HEK293T (cell line): ENCODE measurements at regions not wholly inside any gene's neighbourhood (a gene's known extent, or its start where the extent isn't known, plus 50 kb on each side); places are given as distances from the start of the nearest gene placed in this dataset.

ENCODE experiments used
- ARNT ChIP-seq: fragments of 450-650 bp; IDR thresholded peaks from 2 replicates; pipeline ENCODE4 v1.6.1; 2017; ENCODE audit warnings: mild to moderate bottlenecking
- BHLHE40 ChIP-seq: fragments of 450-650 bp; IDR thresholded peaks from 2 replicates; pipeline ENCODE4 v1.6.1; 2016; ENCODE audit warnings: mild to moderate bottlenecking, moderate library complexity, borderline replicate concordance
- CTBP1 ChIP-seq: fragments of 450-650 bp; IDR thresholded peaks from 2 replicates; pipeline ENCODE4 v1.6.1; 2016; ENCODE audit warnings: borderline replicate concordance
- ELF4 ChIP-seq: fragments of 450-650 bp; IDR thresholded peaks from 2 replicates; pipeline ENCODE4 v1.6.1; 2017; ENCODE audit warnings: antibody characterized with exemption
- FOXA1 ChIP-seq: fragments of 450-650 bp; IDR thresholded peaks from 2 replicates; pipeline ENCODE4 v1.6.1; 2016; ENCODE audit warnings: mild to moderate bottlenecking
- FOXK2 ChIP-seq: fragments of 450-650 bp; IDR thresholded peaks from 2 replicates; pipeline ENCODE4 v1.6.1; 2016; ENCODE audit warnings: mild to moderate bottlenecking
- FOXM1 ChIP-seq: fragments of 450-650 bp; IDR thresholded peaks from 2 replicates; pipeline ENCODE4 v1.6.1; 2017; ENCODE audit warnings: mild to moderate bottlenecking, borderline replicate concordance
- HDGF ChIP-seq: fragments of 450-650 bp; IDR thresholded peaks from 2 replicates; pipeline ENCODE4 v1.6.1; 2017; ENCODE audit warnings: antibody characterized with exemption, borderline replicate concordance
- L3MBTL2 ChIP-seq: fragments of 450-650 bp; conservative IDR thresholded peaks from 2 replicates; pipeline ENCODE4 v1.6.1; 2016; ENCODE audit warnings: mild to moderate bottlenecking
- NFRKB ChIP-seq: fragments of 450-650 bp; IDR thresholded peaks from 2 replicates; pipeline ENCODE4 v1.6.1; 2016; ENCODE audit warnings: mild to moderate bottlenecking, moderate library complexity
- SP1 ChIP-seq: fragments of 450-650 bp; IDR thresholded peaks from 2 replicates; pipeline ENCODE4 v1.6.1; 2017
- SUZ12 ChIP-seq: fragments of 450-650 bp; IDR thresholded peaks from 2 replicates; pipeline ENCODE4 v1.6.1; 2016; ENCODE audit warnings: mild to moderate bottlenecking
- TARDBP ChIP-seq: fragments of 450-650 bp; IDR thresholded peaks from 2 replicates; pipeline ENCODE4 v1.6.1; 2016
- ZNF384 ChIP-seq: fragments of 450-650 bp; IDR thresholded peaks from 2 replicates; pipeline ENCODE4 v1.6.1; 2016

DNA sequence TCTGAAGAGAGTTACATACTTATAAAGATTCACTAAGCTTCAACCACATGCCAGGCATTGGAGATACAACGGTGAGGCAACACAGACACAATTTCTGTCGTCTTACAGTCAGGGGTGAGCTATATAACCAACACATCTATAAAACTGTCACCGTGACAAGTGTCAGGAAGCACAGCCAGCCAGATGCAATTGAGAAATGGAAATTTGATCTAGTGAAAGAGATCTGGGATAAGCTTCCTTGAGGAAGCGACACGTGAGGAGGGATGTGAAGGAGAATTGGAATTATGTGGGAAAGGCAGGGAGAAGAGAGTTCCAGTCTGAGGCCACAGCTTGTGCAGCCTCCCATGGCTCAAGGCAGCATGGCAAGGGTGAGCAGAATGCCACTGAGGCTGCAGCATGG is 50.9 kb upstream of the ZNF354B start:
- TF ChIP-seq TARDBP: no peak
- TF ChIP-seq SP1: no peak
- TF ChIP-seq FOXM1: no peak
- TF ChIP-seq ZNF384: no peak
- no peak for TF ChIP-seq ARNT
- no peak for TF ChIP-seq FOXA1
- no peak for TF ChIP-seq CTBP1
- TF ChIP-seq NFRKB: no peak
- no peak for TF ChIP-seq SUZ12
- TF ChIP-seq BHLHE40: no peak
- no peak for TF ChIP-seq FOXK2
- TF ChIP-seq ELF4: no peak
- no peak for TF ChIP-seq HDGF
- TF ChIP-seq L3MBTL2: no peak
